PC-9 (cell line): ENCODE measurements at regions not wholly inside any gene's neighbourhood (a gene's known extent, or its start where the extent isn't known, plus 50 kb on each side); places are given as distances from the start of the nearest gene placed in this dataset.

Experiments used
- CTCF ChIP-seq: fragments of 200-600 bp; sonication (generic); conservative IDR thresholded peaks from 2 replicates; pipeline ENCODE4 v1.6.1; 2017; ENCODE audit warnings: mixed run types, antibody characterized with exemption, mild to moderate bottlenecking, moderate library complexity
- EZH2 ChIP-seq: fragments of 200-600 bp; sonication (generic); IDR thresholded peaks from 2 replicates; pipeline ENCODE4 v1.8.0; 2017; ENCODE audit warnings: antibody characterized with exemption, low read depth

- TF ChIP-seq CTCF (no peak), EZH2 (no peak)
Observed at GRCh38 chr21:24994717-24995116, 612.6 kb downstream of the MRPL39 start.
